ENCODE measurements at regions not wholly inside any gene's neighbourhood (a gene's known extent, or its start where the extent isn't known, plus 50 kb on each side); places are given as distances from the start of the nearest gene placed in this dataset.

GRCh38 chr1:112196008-112196588, 199.9 kb upstream of the CTTNBP2NL start:
- CTCF ChIA-PET, result no interaction called here
- POLR2A ChIA-PET, result no interaction called here
- no peak for DNase-seq (ENCODE audit: low read depth)
- no peak for TF ChIP-seq CTCF (IDR thresholded peaks at IDR 0.05; ENCODE audit: insufficient read depth, low read depth, low read length)
- Histone ChIP-seq H3K4me3 (ENCODE audit: low read depth, low read length) (no peak overlapping the region), H3K27me3 (ENCODE audit: control insufficient read depth, insufficient read depth, low read length) (no peaks in the 10 kb centered on the region), H3K36me3 (ENCODE audit: control insufficient read depth, insufficient read depth, low read length) (no peaks in the 10 kb centered on the region)

GRCh38 chr1:112196731-112197130, 199.3 kb upstream of the CTTNBP2NL start:
- H3K36me3 ChIP-seq (ENCODE audit: control insufficient read depth, insufficient read depth, low read length), result no peaks in the 10 kb centered on the region
- DNase-seq (ENCODE audit: low read depth), result no peak
- ChIA-PET CTCF (no interaction called here), POLR2A (no interaction called here)
- H3K4me3 ChIP-seq (ENCODE audit: low read depth, low read length), result no peak overlapping the region
- no peaks in the 10 kb centered on the region for H3K27me3 ChIP-seq (ENCODE audit: control insufficient read depth, insufficient read depth, low read length)
- TF ChIP-seq CTCF (IDR thresholded peaks at IDR 0.05; ENCODE audit: insufficient read depth, low read depth, low read length), result no peak

GRCh38 chr1:112209493-112209892, 186.5 kb upstream of the CTTNBP2NL start:
- Histone ChIP-seq H3K36me3 (ENCODE audit: control insufficient read depth, insufficient read depth, low read length) (no peaks in the 10 kb centered on the region), H3K27me3 (ENCODE audit: control insufficient read depth, insufficient read depth, low read length) (no peaks in the 10 kb centered on the region), H3K4me3 (ENCODE audit: low read depth, low read length) (no peak overlapping the region)
- CTCF ChIA-PET, result no interaction called here
- no peak for TF ChIP-seq CTCF (IDR thresholded peaks at IDR 0.05; ENCODE audit: insufficient read depth, low read depth, low read length)
- POLR2A ChIA-PET, result no interaction called here
- no peak for DNase-seq (ENCODE audit: low read depth)

GRCh38 chr1:112219267-112219666, 176.7 kb upstream of the CTTNBP2NL start:
- TF ChIP-seq CTCF (IDR thresholded peaks at IDR 0.05; ENCODE audit: insufficient read depth, low read depth, low read length), result no peak
- DNase-seq (ENCODE audit: low read depth), result no peak

GRCh38 chr1:112230232-112230631, 165.8 kb upstream of the CTTNBP2NL start:
- POLR2A ChIA-PET, result no interaction called here
- Histone ChIP-seq H3K36me3 (ENCODE audit: control insufficient read depth, insufficient read depth, low read length) (no peaks in the 10 kb centered on the region), H3K4me3 (ENCODE audit: low read depth, low read length) (no peak overlapping the region), H3K27me3 (ENCODE audit: control insufficient read depth, insufficient read depth, low read length) (no peaks in the 10 kb centered on the region)
- CTCF ChIA-PET, result no interaction called here
- no peak for TF ChIP-seq CTCF (IDR thresholded peaks at IDR 0.05; ENCODE audit: insufficient read depth, low read depth, low read length)
- DNase-seq (ENCODE audit: low read depth), result no peak

More at GRCh38 chr1:112219267-112219666, 176.7 kb upstream of the CTTNBP2NL start:
- Histone ChIP-seq H3K36me3 (ENCODE audit: control insufficient read depth, insufficient read depth, low read length) (no peaks in the 10 kb centered on the region), H3K4me3 (ENCODE audit: low read depth, low read length) (no peak overlapping the region), H3K27me3 (ENCODE audit: control insufficient read depth, insufficient read depth, low read length) (no peaks in the 10 kb centered on the region)
- POLR2A ChIA-PET, result no interaction called here
- CTCF ChIA-PET, result no interaction called here
